Subcutaneous abdominal adipose tissue (tissue), 5 donors: ENCODE measurements at regions not wholly inside any gene's neighbourhood (a gene's known extent, or its start where the extent isn't known, plus 50 kb on each side); places are given as distances from the start of the nearest gene placed in this dataset.

Experiments
- H3K27ac ChIP-seq: one replicate; pipeline ENCODE4 v1.7.0; 2013; ENCODE audit warnings: low read depth, mild to moderate bottlenecking, inconsistent platforms, low read length, moderate library complexity
- H3K27me3 ChIP-seq, 5 donors: one replicate each; pipeline ENCODE4 v1.7.0; 2013; ENCODE audit warnings: low read length in 5 of 5, inconsistent platforms in 1 of 5; ENCODE audit not compliant: control insufficient read depth in 5 of 5, insufficient read depth in 4 of 5
- H3K36me3 ChIP-seq, 5 donors: one replicate each; pipeline ENCODE4 v1.7.0; 2013; ENCODE audit warnings: low read length in 5 of 5; ENCODE audit not compliant: control insufficient read depth in 5 of 5, insufficient read depth in 5 of 5
- H3K4me1 ChIP-seq, 5 donors: one replicate each; pipeline ENCODE4 v1.7.0; 2013; ENCODE audit warnings: low read length in 5 of 5, mild to moderate bottlenecking in 3 of 5, moderate library complexity in 1 of 5; ENCODE audit not compliant: control insufficient read depth in 5 of 5, insufficient read depth in 5 of 5
- H3K4me3 ChIP-seq, 5 donors: one replicate each; pipeline ENCODE4 v1.7.0; 2013; ENCODE audit warnings: low read length in 5 of 5, low read depth in 1 of 5
- H3K9ac ChIP-seq, 5 donors: one replicate each; pipeline ENCODE4 v1.7.0; 2013; ENCODE audit warnings: low read length in 5 of 5, mild to moderate bottlenecking in 4 of 5, moderate library complexity in 3 of 5
- H3K9me3 ChIP-seq, 5 donors: one replicate each; pipeline ENCODE4 v1.7.0; 2013; ENCODE audit warnings: low read length in 5 of 5; ENCODE audit not compliant: control insufficient read depth in 5 of 5
- donor health status: healthy.
- donor health status: healthy.
- donor health status: healthy.
- donor health status: healthy.
- donor health status: healthy.

DNA sequence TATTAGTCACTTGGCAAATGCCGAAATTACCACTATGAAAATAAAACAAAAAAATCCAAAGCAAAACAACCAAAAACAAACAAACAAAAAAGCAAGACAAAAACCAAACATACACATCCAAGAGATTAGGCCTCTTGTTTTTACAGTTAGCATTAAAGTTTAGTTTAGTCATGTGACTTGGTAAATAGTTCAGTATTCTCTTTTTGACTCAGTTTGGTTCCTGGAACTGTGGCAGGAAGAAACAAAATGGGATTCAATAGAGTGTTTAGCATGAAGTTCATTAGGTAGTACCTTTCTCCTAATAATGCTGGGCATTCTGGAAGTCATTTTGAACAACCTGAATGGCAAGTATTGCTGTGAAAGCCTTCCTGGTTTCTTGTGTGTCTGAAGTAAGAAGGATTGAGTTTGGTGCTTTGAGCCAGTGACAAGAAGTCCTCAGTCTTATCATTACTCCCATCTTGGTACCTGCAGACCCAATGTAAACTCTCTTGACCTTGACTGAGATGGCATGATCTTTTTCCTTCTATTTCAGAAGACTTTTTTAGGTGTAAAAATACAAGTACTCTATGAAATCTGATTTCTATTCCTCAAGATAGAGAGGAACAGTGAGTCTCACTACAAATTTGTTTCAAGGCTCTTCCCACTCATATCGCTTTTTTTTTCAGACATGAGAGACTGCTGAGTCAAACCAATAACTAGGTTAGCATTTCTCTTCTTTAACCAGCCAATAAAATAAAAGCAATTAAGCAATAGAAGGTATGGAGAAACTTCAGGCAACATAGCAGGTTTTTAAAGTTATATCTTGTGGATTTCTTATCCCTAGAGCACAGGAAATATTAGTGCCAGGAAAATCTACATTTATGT is 223.6 kb upstream of the PREP start:
- Histone ChIP-seq H3K4me3 (no peak overlapping the region), H3K27ac (no peak overlapping the region), H3K9ac (no peak overlapping the region), H3K27me3 (no peaks in the 10 kb centered on the region), H3K4me1 (peaks cover 0 to 5% (median 0%) of the 10 kb centered on the region in 5 donors), H3K9me3 (no peaks in the 10 kb centered on the region), H3K36me3 (no peaks in the 10 kb centered on the region)

DNA sequence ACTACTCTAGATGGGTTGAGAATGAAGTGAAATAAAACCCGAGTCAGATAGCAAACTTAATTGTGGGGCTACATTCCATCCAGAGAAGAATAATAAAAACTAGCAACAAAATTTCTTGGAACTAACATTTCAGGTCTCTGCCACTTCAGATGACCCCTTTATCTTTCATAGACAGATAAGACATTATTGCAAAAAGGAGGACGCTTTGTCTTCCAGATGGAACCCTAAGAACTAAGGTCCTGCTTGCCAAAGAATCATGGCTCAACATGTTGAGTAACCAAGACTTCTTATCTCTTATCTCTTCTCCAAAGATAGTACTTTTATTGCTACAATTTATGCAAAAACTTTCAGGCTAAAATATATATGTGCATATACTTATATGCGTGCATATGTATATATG is 221.1 kb upstream of the PREP start:
- no peaks in the 10 kb centered on the region for H3K27me3 ChIP-seq
- H3K36me3 ChIP-seq, result no peaks in the 10 kb centered on the region
- no peak overlapping the region for H3K27ac ChIP-seq
- H3K9me3 ChIP-seq, result no peaks in the 10 kb centered on the region
- H3K4me3 ChIP-seq, result no peak overlapping the region
- no peak overlapping the region for H3K9ac ChIP-seq
- peaks cover 0 to 21% (median 13%) of the 10 kb centered on the region in 5 donors for H3K4me1 ChIP-seq

DNA sequence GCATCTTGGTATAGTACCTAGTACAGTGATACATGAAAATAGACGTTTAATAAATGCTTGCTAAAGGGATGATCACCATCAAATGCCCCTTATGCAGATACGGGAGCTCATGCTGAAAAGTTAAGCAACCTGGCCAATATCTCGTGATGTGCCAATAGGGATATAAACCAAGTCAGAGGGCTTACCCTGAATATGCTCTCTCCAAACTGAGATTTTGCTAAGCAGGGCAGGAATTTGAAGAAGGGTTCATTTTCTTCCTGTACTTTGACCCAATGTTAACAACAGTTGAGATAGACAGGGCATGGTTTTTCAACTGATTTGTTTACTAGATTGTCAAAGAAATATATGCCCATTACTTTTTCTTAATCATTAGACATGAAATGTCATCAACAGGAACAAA is 219.3 kb upstream of the PREP start:
- H3K9ac ChIP-seq, result no peak overlapping the region
- no peaks in the 10 kb centered on the region for H3K27me3 ChIP-seq
- H3K9me3 ChIP-seq, result no peaks in the 10 kb centered on the region
- no peaks in the 10 kb centered on the region for H3K36me3 ChIP-seq
- H3K4me3 ChIP-seq, result no peak overlapping the region
- peaks cover 0 to 26% (median 17%) of the 10 kb centered on the region in 5 donors for H3K4me1 ChIP-seq
- no peak overlapping the region for H3K27ac ChIP-seq

DNA sequence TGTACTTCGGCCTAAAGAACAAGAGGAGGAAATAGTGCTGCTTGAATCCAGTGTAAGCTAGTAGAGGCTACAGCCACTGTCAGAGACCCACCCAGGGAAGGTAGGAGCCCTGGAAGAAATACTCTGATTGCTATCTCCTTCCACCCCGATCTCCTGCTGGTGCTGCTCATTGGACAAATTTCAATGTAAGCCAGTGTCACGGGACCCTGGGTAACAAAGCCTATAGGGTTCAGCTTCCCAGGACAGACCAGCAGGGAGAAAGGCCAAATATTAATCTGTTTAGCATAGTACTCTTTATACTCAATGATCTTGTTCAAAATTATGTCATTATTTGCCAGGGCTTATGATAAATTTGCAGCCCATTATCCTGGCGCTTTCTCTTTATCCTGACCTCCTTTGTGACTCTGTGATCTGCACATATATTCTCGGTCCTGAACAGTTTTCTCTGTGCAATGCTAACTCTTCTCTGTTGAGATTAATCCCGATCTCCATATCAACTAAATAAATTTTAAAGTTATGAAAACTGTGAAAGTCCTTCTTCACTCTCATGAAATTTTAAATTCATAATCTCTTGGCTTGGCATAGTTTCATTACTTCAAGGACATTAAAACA is 218.8 kb upstream of the PREP start:
- no peaks in the 10 kb centered on the region for H3K36me3 ChIP-seq
- H3K4me3 ChIP-seq, result no peak overlapping the region
- H3K9me3 ChIP-seq, result no peaks in the 10 kb centered on the region

DNA sequence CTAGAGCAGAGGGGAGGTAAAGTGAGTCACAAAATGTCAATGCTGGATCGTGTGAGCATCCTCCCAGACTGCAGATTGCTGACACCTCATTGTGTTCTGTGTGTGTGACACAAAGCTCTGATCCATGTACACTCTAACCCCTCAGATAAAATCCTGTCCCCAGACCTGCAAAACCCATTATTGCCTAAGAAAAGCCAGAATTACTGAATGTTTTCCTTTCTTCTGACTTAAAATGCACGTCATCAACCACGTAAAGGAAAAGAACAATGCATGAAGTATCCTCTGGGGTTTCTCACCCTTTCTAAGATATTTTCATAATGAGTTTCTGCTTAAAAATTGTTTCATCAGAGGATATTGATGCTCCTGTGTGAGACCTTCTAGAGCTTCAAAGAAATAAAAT is 218.0 kb upstream of the PREP start:
- Histone ChIP-seq H3K4me1 (peaks cover 0 to 22% (median 17%) of the 10 kb centered on the region in 5 donors), H3K4me3 (no peak overlapping the region), H3K9ac (no peak overlapping the region), H3K27ac (no peak overlapping the region), H3K27me3 (no peaks in the 10 kb centered on the region), H3K36me3 (no peaks in the 10 kb centered on the region), H3K9me3 (no peaks in the 10 kb centered on the region)

More for the DNA sequence above, 218.8 kb upstream of the PREP start:
- no peak overlapping the region for H3K9ac ChIP-seq
- peaks cover 0 to 23% (median 17%) of the 10 kb centered on the region in 5 donors for H3K4me1 ChIP-seq
- no peak overlapping the region for H3K27ac ChIP-seq
- H3K27me3 ChIP-seq, result no peaks in the 10 kb centered on the region

DNA sequence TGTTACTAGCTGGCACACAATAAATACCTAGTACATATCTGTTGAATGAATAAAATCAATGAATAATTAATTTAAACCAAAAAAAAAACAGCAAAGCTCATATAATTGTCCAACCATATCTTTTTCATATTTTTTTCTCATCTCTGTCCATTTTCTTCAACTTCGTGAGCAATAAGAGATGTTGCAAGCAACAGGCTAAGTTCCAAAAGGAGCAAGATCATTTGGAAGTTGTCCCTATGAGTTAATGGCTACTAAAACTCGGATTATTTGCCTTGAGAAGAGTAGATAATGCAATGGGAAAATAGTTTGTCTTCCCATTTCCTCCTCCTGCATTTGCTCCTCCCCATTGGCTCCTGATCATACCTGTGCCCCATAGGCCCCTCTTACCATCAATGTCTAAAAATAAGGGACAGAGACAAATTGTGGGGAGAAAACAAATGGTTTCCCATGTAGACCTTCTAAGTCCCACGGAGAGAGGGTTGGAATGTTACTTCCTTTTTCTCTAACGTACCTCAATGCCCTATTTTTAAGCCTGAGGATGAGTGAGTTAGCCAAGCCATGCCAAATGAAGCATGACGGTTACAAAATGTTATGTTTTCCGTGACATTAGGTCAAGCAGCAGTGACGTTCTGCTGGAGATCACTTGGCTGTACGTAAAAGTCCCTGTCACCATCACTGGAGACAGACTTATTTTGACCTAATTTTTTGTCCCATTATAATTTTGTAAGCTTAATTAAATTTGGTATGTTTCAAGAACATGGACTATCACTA is 217.3 kb upstream of the PREP start:
- H3K27me3 ChIP-seq, result no peaks in the 10 kb centered on the region
- no peaks in the 10 kb centered on the region for H3K36me3 ChIP-seq
- peak overlapping the region; percentile 4 for H3K27ac ChIP-seq
- no peaks in the 10 kb centered on the region for H3K9me3 ChIP-seq
- no peak overlapping the region for H3K9ac ChIP-seq
- H3K4me1 ChIP-seq, result peaks cover 0 to 22% (median 17%) of the 10 kb centered on the region in 5 donors
- no peak overlapping the region for H3K4me3 ChIP-seq

DNA sequence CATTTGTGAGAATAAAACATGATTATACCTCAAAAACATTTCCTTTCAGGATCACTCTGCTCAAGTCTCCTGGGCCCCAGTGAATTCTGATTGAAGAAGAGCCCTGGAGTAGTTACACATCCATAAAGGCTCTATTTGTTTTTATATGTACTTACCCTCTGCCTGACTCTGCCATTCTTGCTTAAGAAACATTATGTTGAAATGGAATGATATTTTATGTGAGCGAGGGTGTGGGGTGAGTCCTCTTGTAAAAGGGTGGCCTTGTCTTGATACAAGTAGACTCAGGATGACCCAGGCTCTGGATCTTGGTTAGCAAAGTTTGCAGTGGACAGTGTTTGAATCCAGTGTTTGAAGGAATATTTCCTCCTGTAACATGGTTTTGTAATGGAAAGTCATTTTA is 215.4 kb upstream of the PREP start:
- Histone ChIP-seq H3K27ac (peak overlapping the region; percentile 14), H3K9me3 (no peaks in the 10 kb centered on the region), H3K4me3 (no peak overlapping the region), H3K9ac (no peak overlapping the region), H3K36me3 (no peaks in the 10 kb centered on the region), H3K27me3 (no peaks in the 10 kb centered on the region), H3K4me1 (peaks cover 0 to 23% (median 18%) of the 10 kb centered on the region in 5 donors)

DNA sequence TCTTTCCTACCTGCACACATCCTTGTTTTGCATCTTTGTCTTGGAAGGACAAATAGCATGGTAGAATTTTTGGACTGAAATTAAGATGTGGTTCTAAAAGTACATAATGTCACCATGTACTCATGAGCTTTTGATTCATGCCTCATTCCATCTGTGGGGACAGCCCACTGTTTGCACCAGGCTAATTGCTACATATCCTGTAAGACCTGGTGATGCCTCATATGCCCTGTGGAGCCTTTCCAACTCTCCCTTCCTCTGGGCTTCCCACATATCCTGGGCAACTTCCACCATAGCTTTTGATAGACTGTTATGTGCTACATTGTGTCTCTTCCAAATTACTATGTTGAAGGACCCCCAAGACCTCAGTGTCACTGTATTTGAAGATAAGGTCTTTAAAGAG is 213.6 kb upstream of the PREP start:
- no peak overlapping the region for H3K27ac ChIP-seq
- H3K27me3 ChIP-seq, result no peaks in the 10 kb centered on the region
- no peak overlapping the region for H3K9ac ChIP-seq
- H3K36me3 ChIP-seq, result no peaks in the 10 kb centered on the region
- H3K4me1 ChIP-seq, result peaks cover 0 to 38% (median 21%) of the 10 kb centered on the region in 5 donors
- no peak overlapping the region for H3K4me3 ChIP-seq
- H3K9me3 ChIP-seq, result no peaks in the 10 kb centered on the region

DNA sequence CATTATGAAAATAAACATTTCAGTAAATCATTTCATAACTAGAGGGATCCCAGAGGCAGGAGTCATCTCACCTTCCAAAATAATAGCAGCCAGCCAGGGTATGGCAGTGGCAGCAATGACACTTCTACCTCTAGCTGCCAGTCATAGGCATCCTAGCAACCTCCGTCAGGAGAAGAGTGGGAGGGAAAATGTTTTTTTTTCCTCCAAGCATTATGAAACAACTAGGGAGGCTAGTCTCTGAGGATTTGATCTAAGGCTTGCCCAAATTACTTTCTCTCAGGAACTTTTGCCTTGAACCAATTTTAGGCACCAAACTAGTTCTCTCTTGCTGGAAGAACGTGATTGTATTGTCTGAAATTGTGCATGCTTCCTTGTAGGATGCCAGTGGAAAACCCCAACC is 208.7 kb upstream of the PREP start:
- Histone ChIP-seq H3K9ac (no peak overlapping the region), H3K4me3 (no peak overlapping the region), H3K27ac (peak overlapping the region; percentile 45), H3K36me3 (no peaks in the 10 kb centered on the region), H3K4me1 (peaks cover 0 to 21% (median 12%) of the 10 kb centered on the region in 5 donors), H3K27me3 (no peaks in the 10 kb centered on the region), H3K9me3 (no peaks in the 10 kb centered on the region)
